Endothelial cell (in vitro differentiated cells): ENCODE measurements at regions not wholly inside any gene's neighbourhood (a gene's known extent, or its start where the extent isn't known, plus 50 kb on each side); places are given as distances from the start of the nearest gene placed in this dataset.

ENCODE experiments used
- DNase-seq: peaks from one replicate; pipeline ENCODE4 v3.0.0; 2021; ENCODE audit warnings: low spot score
- H3K27ac Mint-ChIP-seq: one replicate; pipeline ENCODE4 v1.8.0; 2021; ENCODE audit warnings: mixed read lengths, inconsistent platforms; ENCODE audit not compliant: unreplicated experiment
- H3K27me3 Mint-ChIP-seq: one replicate; pipeline ENCODE4 v1.8.0; 2021; ENCODE audit warnings: mild to moderate bottlenecking, moderate library complexity, mixed read lengths, inconsistent platforms; ENCODE audit not compliant: unreplicated experiment
- H3K36me3 Mint-ChIP-seq: one replicate; pipeline ENCODE4 v1.8.0; 2021; ENCODE audit warnings: mild to moderate bottlenecking, low read depth, mixed read lengths, inconsistent platforms; ENCODE audit not compliant: unreplicated experiment
- H3K4me1 Mint-ChIP-seq: one replicate; pipeline ENCODE4 v1.8.0; 2021; ENCODE audit warnings: mild to moderate bottlenecking, mixed read lengths, inconsistent platforms; ENCODE audit not compliant: unreplicated experiment
- H3K4me3 Mint-ChIP-seq: one replicate; pipeline ENCODE4 v1.8.0; 2021; ENCODE audit warnings: mild to moderate bottlenecking, mixed read lengths, inconsistent platforms; ENCODE audit not compliant: unreplicated experiment
- H3K9me3 Mint-ChIP-seq: one replicate; pipeline ENCODE4 v1.8.0; 2021; ENCODE audit warnings: mixed read lengths, inconsistent platforms; ENCODE audit not compliant: unreplicated experiment
- TF ChIP-seq, protein P1 (sequence below): fragments of 200-600 bp; sonication (generic); IDR thresholded peaks from one replicate; pipeline ENCODE4 v1.5.0; 2021; ENCODE audit warnings: antibody characterized with exemption; ENCODE audit not compliant: unreplicated experiment

GRCh38 chr14:101017209-101017608, 113.7 kb upstream of the RTL1 start:
- H3K4me3 Mint-ChIP-seq: no peak overlapping the region
- no peak overlapping the region for H3K27ac Mint-ChIP-seq
- H3K4me1 Mint-ChIP-seq: peaks cover 2% of the 10 kb centered on the region
- TF ChIP-seq, protein P1, sequence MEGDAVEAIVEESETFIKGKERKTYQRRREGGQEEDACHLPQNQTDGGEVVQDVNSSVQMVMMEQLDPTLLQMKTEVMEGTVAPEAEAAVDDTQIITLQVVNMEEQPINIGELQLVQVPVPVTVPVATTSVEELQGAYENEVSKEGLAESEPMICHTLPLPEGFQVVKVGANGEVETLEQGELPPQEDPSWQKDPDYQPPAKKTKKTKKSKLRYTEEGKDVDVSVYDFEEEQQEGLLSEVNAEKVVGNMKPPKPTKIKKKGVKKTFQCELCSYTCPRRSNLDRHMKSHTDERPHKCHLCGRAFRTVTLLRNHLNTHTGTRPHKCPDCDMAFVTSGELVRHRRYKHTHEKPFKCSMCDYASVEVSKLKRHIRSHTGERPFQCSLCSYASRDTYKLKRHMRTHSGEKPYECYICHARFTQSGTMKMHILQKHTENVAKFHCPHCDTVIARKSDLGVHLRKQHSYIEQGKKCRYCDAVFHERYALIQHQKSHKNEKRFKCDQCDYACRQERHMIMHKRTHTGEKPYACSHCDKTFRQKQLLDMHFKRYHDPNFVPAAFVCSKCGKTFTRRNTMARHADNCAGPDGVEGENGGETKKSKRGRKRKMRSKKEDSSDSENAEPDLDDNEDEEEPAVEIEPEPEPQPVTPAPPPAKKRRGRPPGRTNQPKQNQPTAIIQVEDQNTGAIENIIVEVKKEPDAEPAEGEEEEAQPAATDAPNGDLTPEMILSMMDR: no peak
- H3K9me3 Mint-ChIP-seq: peaks cover 5% of the 10 kb centered on the region
- peaks cover 12% of the 10 kb centered on the region for H3K27me3 Mint-ChIP-seq
- H3K36me3 Mint-ChIP-seq: peaks cover 8% of the 10 kb centered on the region
- peak; percentile 0 for DNase-seq

- H3K27me3 Mint-ChIP-seq: peaks cover 14% of the 10 kb centered on the region
- TF ChIP-seq, protein P1: no peak
- H3K9me3 Mint-ChIP-seq: peaks cover 5% of the 10 kb centered on the region
- H3K4me3 Mint-ChIP-seq: no peak overlapping the region
- H3K36me3 Mint-ChIP-seq: peaks cover 8% of the 10 kb centered on the region
- no peak overlapping the region for H3K27ac Mint-ChIP-seq
- DNase-seq: peak; percentile 0
- H3K4me1 Mint-ChIP-seq: peaks cover 2% of the 10 kb centered on the region
These were observed 114.5 kb upstream of the RTL1 start for GRCh38 chr14:101017806-101018560.

GRCh38 chr14:101018561-101019290, 115.2 kb upstream of the RTL1 start:
- Mint-ChIP-seq H3K27me3 (peaks cover 17% of the 10 kb centered on the region), H3K9me3 (peaks cover 5% of the 10 kb centered on the region), H3K36me3 (peaks cover 12% of the 10 kb centered on the region), H3K4me3 (no peak overlapping the region), H3K27ac (peak overlapping the region; percentile 24), H3K4me1 (peaks cover 2% of the 10 kb centered on the region)
- TF ChIP-seq, protein P1: no peak
- no peak for DNase-seq

GRCh38 chr14:101019541-101019940, 116.0 kb upstream of the RTL1 start:
- Mint-ChIP-seq H3K27me3 (peaks cover 17% of the 10 kb centered on the region), H3K36me3 (peaks cover 12% of the 10 kb centered on the region), H3K4me3 (peak overlapping the region; percentile 34), H3K27ac (no peak overlapping the region), H3K9me3 (peaks cover 5% of the 10 kb centered on the region), H3K4me1 (peaks cover 2% of the 10 kb centered on the region)
- TF ChIP-seq, protein P1: no peak
- DNase-seq: no peak
